ENCODE measurements at regions not wholly inside any gene's neighbourhood (a gene's known extent, or its start where the extent isn't known, plus 50 kb on each side); places are given as distances from the start of the nearest gene placed in this dataset.
A peak's percentile ranks its signal among the peaks of the same experiment; 100 is the strongest.

GRCh38 chr10:30155401-30155800 lies 96.0 kb upstream of the JCAD start:
- H3K4me3 ChIP-seq (ENCODE audit: low read depth, low read length), result no peak overlapping the region
- no peak for TF ChIP-seq CTCF (IDR thresholded peaks at IDR 0.05; ENCODE audit: low read depth, low read length)
- peak; percentile 85 for DNase-seq (ENCODE audit: low read depth, low spot score)
- in situ Hi-C loops (cut with HindIII; ENCODE audit: low sequenced_read_pairs), result no loop called here

- no peak for TF ChIP-seq CTCF (IDR thresholded peaks at IDR 0.05; ENCODE audit: low read depth, low read length)
- H3K4me3 ChIP-seq (ENCODE audit: low read depth, low read length), result no peak overlapping the region
- in situ Hi-C loops (cut with HindIII; ENCODE audit: low sequenced_read_pairs), result no loop called here
- DNase-seq (ENCODE audit: low read depth, low spot score), result no peak
Measured at GRCh38 chr10:30154561-30154960, 95.2 kb upstream of the JCAD start.

- in situ Hi-C loops (cut with HindIII; ENCODE audit: low sequenced_read_pairs), result no loop called here
- TF ChIP-seq CTCF (IDR thresholded peaks at IDR 0.05; ENCODE audit: low read depth, low read length), result no peak
- DNase-seq (ENCODE audit: low read depth, low spot score), result no peak
- H3K4me3 ChIP-seq (ENCODE audit: low read depth, low read length), result no peak overlapping the region
Measured at GRCh38 chr10:30154126-30154525, 94.7 kb upstream of the JCAD start.

GRCh38 chr10:30151581-30152389 lies 92.4 kb upstream of the JCAD start:
- no peak overlapping the region for H3K4me3 ChIP-seq (ENCODE audit: low read depth, low read length)
- DNase-seq (ENCODE audit: low read depth, low spot score), result peak; percentile 91
- peak; percentile 12 for TF ChIP-seq CTCF (IDR thresholded peaks at IDR 0.05; ENCODE audit: low read depth, low read length)
- in situ Hi-C loops (cut with HindIII; ENCODE audit: low sequenced_read_pairs), result no loop called here

GRCh38 chr10:30141423-30141822 lies 82.0 kb upstream of the JCAD start:
- in situ Hi-C loops (cut with HindIII; ENCODE audit: low sequenced_read_pairs), result no loop called here
- TF ChIP-seq CTCF (IDR thresholded peaks at IDR 0.05; ENCODE audit: low read depth, low read length), result no peak
- no peak overlapping the region for H3K4me3 ChIP-seq (ENCODE audit: low read depth, low read length)
- DNase-seq (ENCODE audit: low read depth, low spot score), result no peak

- in situ Hi-C loops (cut with HindIII; ENCODE audit: low sequenced_read_pairs), result no loop called here
- no peak for TF ChIP-seq CTCF (IDR thresholded peaks at IDR 0.05; ENCODE audit: low read depth, low read length)
- H3K4me3 ChIP-seq (ENCODE audit: low read depth, low read length), result no peak overlapping the region
- DNase-seq (ENCODE audit: low read depth, low spot score), result no peak
Measured at GRCh38 chr10:30134171-30134945, 75.0 kb upstream of the JCAD start.
